H1 (cell line): ENCODE measurements at regions not wholly inside any gene's neighbourhood (a gene's known extent, or its start where the extent isn't known, plus 50 kb on each side); places are given as distances from the start of the nearest gene placed in this dataset.

Experiments
- CTCF ChIA-PET: fragments of 300-600 bp; sonication (Branson Sonifier 250); formaldehyde crosslinking; loops from one replicate; lab custom pipeline; 2021; ENCODE audit not compliant: partially characterized antibody; lab: Charles Lee
- POLR2A ChIA-PET: fragments of 300-600 bp; sonication (Branson Sonifier 250); formaldehyde crosslinking; loops from one replicate; lab custom pipeline; 2021; ENCODE audit warnings: inconsistent platforms; ENCODE audit not compliant: partially characterized antibody; lab: Charles Lee
- DNase-seq, 2 experiments: peaks; one replicate each; pipeline versions ENCODE4 v3.0.0 to v3.0.0-alpha.2; 2010 to 2022; ENCODE audit warnings: low spot score in 2 of 2, low read depth in 1 of 2, mixed read lengths in 1 of 2
- FAIRE-seq: peaks from 2 replicates; lab custom pipeline; 2011; peaks lifted over from hg19 to GRCh38; lab: Jason Lieb, UNC
- H2AFZ ChIP-seq: 2 replicates; pipeline ENCODE4 v1.8.1; 2012; ENCODE audit warnings: low read length, inconsistent platforms
- H2AK5ac ChIP-seq: 2 replicates; pipeline ENCODE4 v1.6.1; 2013; ENCODE audit warnings: low read depth, low read length
- H2BK120ac ChIP-seq: replicated peaks from 2 replicates; pipeline ENCODE3; 2013; ENCODE audit warnings: low read depth, low read length, inconsistent platforms
- H2BK12ac ChIP-seq: 2 replicates; pipeline ENCODE4 v1.6.1; 2013; ENCODE audit warnings: low read depth, low read length
- H2BK15ac ChIP-seq: 2 replicates; pipeline ENCODE4 v1.6.1; 2013; ENCODE audit warnings: low read length
- H2BK20ac ChIP-seq: 2 replicates; pipeline ENCODE4 v1.6.1; 2013; ENCODE audit warnings: low read length
- H2BK5ac ChIP-seq: 2 replicates; pipeline ENCODE4 v1.6.1; 2013; ENCODE audit warnings: low read depth, low read length
- H3K14ac ChIP-seq: 2 replicates; pipeline ENCODE4 v1.6.1; 2013; ENCODE audit warnings: inconsistent platforms; ENCODE audit not compliant: insufficient read length
- H3K18ac ChIP-seq: 2 replicates; pipeline ENCODE4 v1.6.1; 2013; ENCODE audit warnings: low read length; ENCODE audit errors: extremely low read depth
- H3K23ac ChIP-seq: 2 replicates; pipeline ENCODE4 v1.6.1; 2013; ENCODE audit warnings: inconsistent platforms; ENCODE audit not compliant: insufficient read length
- H3K23me2 ChIP-seq: 2 replicates; pipeline ENCODE4 v1.6.1; 2013; ENCODE audit warnings: low read depth, low read length
- H3K27ac ChIP-seq: 2 replicates; pipeline ENCODE4 v1.6.1; 2011; ENCODE audit warnings: low read depth, low read length, inconsistent platforms
- H3K27me3 ChIP-seq, 4 experiments: replicated peaks in 1 of 4; 1 replicate in 1 of 4; 2 replicates in 3 of 4; pipeline versions ENCODE4 v1.6.1 to v1.8.1; 2011 to 2013; ENCODE audit warnings: low read length in 3 of 4, mild to moderate bottlenecking in 3 of 4, inconsistent platforms in 2 of 4, mixed read lengths in 2 of 4, moderate library complexity in 1 of 4; ENCODE audit not compliant: control insufficient read depth in 3 of 4, insufficient read depth in 3 of 4; ENCODE audit errors: extremely low read depth in 1 of 4
- H3K36me3 ChIP-seq, 4 experiments: 2 replicates each; pipeline versions ENCODE4 v1.6.1 to v1.8.1; 2011 to 2013; ENCODE audit warnings: mild to moderate bottlenecking in 4 of 4, low read length in 3 of 4, moderate library complexity in 2 of 4, control low read depth in 1 of 4, inconsistent platforms in 1 of 4; ENCODE audit not compliant: insufficient read depth in 4 of 4, control insufficient read depth in 2 of 4
- H3K4ac ChIP-seq: replicated peaks from 2 replicates; pipeline ENCODE3; 2013; ENCODE audit warnings: low read length, low read depth, mixed read lengths, inconsistent platforms; ENCODE audit not compliant: insufficient read length
- H3K4me1 ChIP-seq, 4 experiments: replicated peaks in 1 of 4; 1 replicate in 1 of 4; 2 replicates in 3 of 4; pipeline versions ENCODE4 v1.6.1 to v1.8.1; 2011 to 2013; ENCODE audit warnings: low read length in 3 of 4, inconsistent platforms in 2 of 4, mixed read lengths in 1 of 4; ENCODE audit not compliant: insufficient read depth in 4 of 4, control insufficient read depth in 3 of 4
- H3K4me2 ChIP-seq, 2 experiments: 2 replicates each; pipeline versions ENCODE4 v1.6.1 to v1.8.1; 2011 to 2013; ENCODE audit warnings: low read depth in 2 of 2, low read length in 2 of 2, control low read depth in 1 of 2, inconsistent platforms in 1 of 2, mild to moderate bottlenecking in 1 of 2; ENCODE audit not compliant: insufficient read depth in 1 of 2
- H3K4me3 ChIP-seq, 4 experiments: fragments of 200-600, 300-600 bp in 1 of 4; sonication (generic), shearing (Covaris generic), sonication (Bioruptor Twin) in 1 of 4; 2 replicates each; pipeline versions ENCODE4 v1.5.1 to v1.8.1; 2011 to 2016; ENCODE audit warnings: low read length in 4 of 4, low read depth in 3 of 4, control low read depth in 2 of 4, inconsistent platforms in 2 of 4, mild to moderate bottlenecking in 2 of 4, mixed read lengths in 1 of 4, moderate library complexity in 1 of 4; ENCODE audit not compliant: insufficient read depth in 2 of 4; ENCODE audit errors: extremely low read depth in 1 of 4
- H3K56ac ChIP-seq: replicated peaks from 2 replicates; pipeline ENCODE3; 2013; ENCODE audit warnings: low read depth, mild to moderate bottlenecking, mixed read lengths, low read length, inconsistent platforms; ENCODE audit not compliant: insufficient read length
- H3K79me1 ChIP-seq: 2 replicates; pipeline ENCODE4 v1.6.1; 2013; ENCODE audit warnings: low read depth, low read length, control low read depth
- H3K79me2 ChIP-seq, 2 experiments: 2 replicates each; pipeline versions ENCODE4 v1.6.1 to v1.8.1; 2012 to 2013; ENCODE audit warnings: low read length in 2 of 2, mild to moderate bottlenecking in 2 of 2, inconsistent platforms in 1 of 2; ENCODE audit not compliant: insufficient read depth in 2 of 2, control insufficient read depth in 1 of 2
- H3K9ac ChIP-seq, 4 experiments: replicated peaks in 1 of 4; 1 replicate in 1 of 4; 2 replicates in 3 of 4; pipeline versions ENCODE4 v1.6.1 to v1.8.1; 2011 to 2013; ENCODE audit warnings: low read depth in 3 of 4, low read length in 3 of 4, control low read depth in 2 of 4, mild to moderate bottlenecking in 2 of 4, moderate library complexity in 2 of 4, inconsistent platforms in 1 of 4; ENCODE audit errors: extremely low read depth in 1 of 4
- H3K9me3 ChIP-seq, 2 experiments: 2 replicates each; pipeline versions ENCODE4 v1.6.1 to v1.8.1; 2012 to 2013; ENCODE audit warnings: mild to moderate bottlenecking in 2 of 2, moderate library complexity in 2 of 2, control low read depth in 1 of 2, inconsistent platforms in 1 of 2, low read depth in 1 of 2, low read length in 1 of 2, mixed read lengths in 1 of 2; ENCODE audit not compliant: insufficient read depth in 2 of 2
- H4K20me1 ChIP-seq, 2 experiments: replicated peaks in 1 of 2; 2 replicates each; pipeline versions ENCODE3 to v1.8.1; 2011 to 2013; ENCODE audit warnings: inconsistent platforms in 2 of 2, low read length in 2 of 2, mild to moderate bottlenecking in 1 of 2; ENCODE audit not compliant: insufficient read depth in 2 of 2, control insufficient read depth in 1 of 2
- H4K5ac ChIP-seq: 2 replicates; pipeline ENCODE4 v1.6.1; 2013; ENCODE audit warnings: low read length, low read depth, mixed read lengths, inconsistent platforms; ENCODE audit not compliant: insufficient read length
- H4K8ac ChIP-seq: 2 replicates; pipeline ENCODE4 v1.8.0; 2013; ENCODE audit warnings: mild to moderate bottlenecking, moderate library complexity, low read length, inconsistent platforms; ENCODE audit not compliant: insufficient read depth; ENCODE audit errors: extremely low read depth
- H4K91ac ChIP-seq: replicated peaks from 2 replicates; pipeline ENCODE3; 2013; ENCODE audit warnings: low read length, mixed read lengths, inconsistent platforms; ENCODE audit not compliant: insufficient read length
- BACH1 ChIP-seq: IDR thresholded peaks from 2 replicates; pipeline ENCODE4 v1.6.1; 2012; ENCODE audit warnings: low read length, improper control_type of control experiment
- CREB1 ChIP-seq: IDR thresholded peaks from 2 replicates; pipeline ENCODE4 v1.6.1; 2012; ENCODE audit warnings: inconsistent platforms
- EGR1 ChIP-seq: IDR thresholded peaks from 2 replicates; pipeline ENCODE4 v1.6.1; 2011; ENCODE audit warnings: low read depth, low read length, borderline replicate concordance
- GABPA ChIP-seq: IDR thresholded peaks from 2 replicates; pipeline ENCODE4 v1.6.1; 2011; ENCODE audit warnings: mild to moderate bottlenecking, low read length, moderate library complexity, borderline replicate concordance; ENCODE audit not compliant: insufficient read depth
- HDAC6 ChIP-seq: IDR thresholded peaks from one replicate; pipeline ENCODE4 v1.7.1; 2012; ENCODE audit warnings: low read depth, mild to moderate bottlenecking, inconsistent platforms, low read length, moderate library complexity
- NRF1 ChIP-seq: IDR thresholded peaks from 2 replicates; pipeline ENCODE4 v1.6.1; 2011; ENCODE audit warnings: mild to moderate bottlenecking, low read depth, low read length, improper control_type of control experiment
- POLR2A ChIP-seq, 2 experiments: IDR thresholded peaks; 1 replicate in 1 of 2; 2 replicates in 1 of 2; pipeline ENCODE4 v1.6.1; 2011; ENCODE audit warnings: low read depth in 2 of 2, low read length in 2 of 2, mild to moderate bottlenecking in 2 of 2; ENCODE audit errors: control extremely low read depth in 1 of 2
- POLR2AphosphoS5 ChIP-seq: IDR thresholded peaks from 2 replicates; pipeline ENCODE4 v1.6.1; 2011; ENCODE audit warnings: low read depth, low read length
- RAD21 ChIP-seq, 2 experiments: IDR thresholded peaks in 1 of 2; conservative IDR thresholded peaks in 1 of 2; 2 replicates each; pipeline ENCODE4 v1.6.1; 2011; ENCODE audit warnings: low read depth in 2 of 2, low read length in 2 of 2, improper control_type of control experiment in 1 of 2, inconsistent platforms in 1 of 2, mild to moderate bottlenecking in 1 of 2, moderate library complexity in 1 of 2
- RBBP5 ChIP-seq: IDR thresholded peaks from 2 replicates; pipeline ENCODE4 v1.7.1; 2012; ENCODE audit warnings: low read depth, mild to moderate bottlenecking, inconsistent platforms, low read length, moderate library complexity, borderline replicate concordance
- SRF ChIP-seq: IDR thresholded peaks from 2 replicates; pipeline ENCODE4 v1.6.1; 2011; ENCODE audit warnings: mild to moderate bottlenecking, low read depth, low read length, moderate library complexity
- SUZ12 ChIP-seq: fragments of 200-600 bp; sonication (generic); IDR thresholded peaks from 2 replicates; pipeline ENCODE4 v1.6.1; 2012; ENCODE audit warnings: mild to moderate bottlenecking, inconsistent platforms, low read length, moderate library complexity, mixed read lengths
- ZNF274 ChIP-seq: IDR thresholded peaks from 2 replicates; pipeline ENCODE4 v1.7.0; 2012; ENCODE audit warnings: low read length, borderline replicate concordance; ENCODE audit errors: extremely low read depth
- WGBS, 2 experiments: shearing (Covaris generic) in 1 of 2; methylation state at CpG; one replicate each; pipeline versions ENCODE4 v1.1.6 to v1.1.7; 2013 to 2015; ENCODE audit warnings: low lambda C conversion rate in 2 of 2, mixed read lengths in 2 of 2, inconsistent platforms in 1 of 2, low coverage in 1 of 2, missing lambda C conversion rate in 1 of 2; ENCODE audit not compliant: insufficient replicate concordance in 2 of 2, insufficient coverage in 1 of 2, insufficient read length in 1 of 2; ENCODE audit errors: extremely low coverage in 1 of 2, missing lambda C conversion rate in 1 of 2; 5-methylcytosine and 5-hydroxymethylcytosine counted together
- TF ChIP-seq, protein P1 (sequence below): IDR thresholded peaks from 2 replicates; pipeline ENCODE4 v1.6.1; 2012; ENCODE audit warnings: low read length, inconsistent platforms

DNA sequence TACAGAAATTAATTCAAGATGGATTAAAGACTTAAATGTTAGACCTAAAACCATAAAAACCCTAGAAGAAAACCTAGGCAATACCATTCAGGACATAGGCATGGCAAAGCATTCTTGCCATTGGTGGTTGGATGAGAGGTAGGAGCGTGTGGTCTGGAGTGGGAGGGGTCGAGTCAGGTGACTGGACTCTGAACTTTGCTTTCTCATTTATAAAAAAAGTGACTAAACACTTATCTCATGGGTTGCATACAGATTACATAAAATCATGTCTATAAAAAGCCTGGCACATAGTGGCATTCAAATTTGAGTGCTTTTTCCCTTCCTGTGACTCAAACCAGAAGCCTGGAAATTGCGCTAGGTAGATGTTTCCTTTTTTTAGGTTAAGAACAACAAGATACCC is 159.7 kb upstream of the SHISA6 start:
- Histone ChIP-seq H3K4ac (no peak overlapping the region), H3K27ac (no peak overlapping the region), H2BK12ac (no peak overlapping the region), H4K20me1 (no peaks in the 10 kb centered on the region), H3K4me1 (peaks cover 2 to 6% (median 4%) of the 10 kb centered on the region in 4 experiments; a peak in 4 of 7 replicates), H3K23ac (no peak overlapping the region), H2BK20ac (no peak overlapping the region), H3K18ac (no peak overlapping the region), H2AK5ac (no peak overlapping the region), H2BK5ac (no peak overlapping the region), H3K79me2 (no peaks in the 10 kb centered on the region), H3K14ac (no peak overlapping the region), H3K9ac (no peak overlapping the region), H4K91ac (no peak overlapping the region), H3K56ac (no peak overlapping the region), H3K36me3 (no peaks in the 10 kb centered on the region), H3K79me1 (no peaks in the 10 kb centered on the region), H3K4me2 (no peak overlapping the region), H4K5ac (no peak overlapping the region), H3K27me3 (peaks cover 0 to 4% (median 0%) of the 10 kb centered on the region in 4 experiments; a peak in 1 of 7 replicates), H2BK15ac (no peak overlapping the region), H2BK120ac (no peak overlapping the region), H3K23me2 (no peaks in the 10 kb centered on the region), H3K9me3 (no peaks in the 10 kb centered on the region), H3K4me3 (no peak overlapping the region), H2AFZ (no peak overlapping the region), H4K8ac (no peak overlapping the region)
- POLR2A ChIA-PET, result no interaction called here
- DNase-seq, result no peak
- CTCF ChIA-PET, result interaction anchor here (0.8 kb wide), 1 partner anchor 203 kb away, joined by 3 read pairs; no protein-coding TSS in a partner anchor
- no peak for FAIRE-seq
- 89% methylated on average over 3 of the region's 3 CpGs; no CpG with 5 or more reads in 1 of the 2 experiments for WGBS, 2 experiments
- no peak for TF ChIP-seq HDAC6
- no peak for TF ChIP-seq GABPA
- TF ChIP-seq POLR2A (IDR thresholded peaks at IDR 0.05; ENCODE audit: control extremely low read depth in 1 of 2, low read depth in 2 of 2, low read length in 2 of 2), result no peak
- no peak for TF ChIP-seq ZNF274
- TF ChIP-seq, protein P1, sequence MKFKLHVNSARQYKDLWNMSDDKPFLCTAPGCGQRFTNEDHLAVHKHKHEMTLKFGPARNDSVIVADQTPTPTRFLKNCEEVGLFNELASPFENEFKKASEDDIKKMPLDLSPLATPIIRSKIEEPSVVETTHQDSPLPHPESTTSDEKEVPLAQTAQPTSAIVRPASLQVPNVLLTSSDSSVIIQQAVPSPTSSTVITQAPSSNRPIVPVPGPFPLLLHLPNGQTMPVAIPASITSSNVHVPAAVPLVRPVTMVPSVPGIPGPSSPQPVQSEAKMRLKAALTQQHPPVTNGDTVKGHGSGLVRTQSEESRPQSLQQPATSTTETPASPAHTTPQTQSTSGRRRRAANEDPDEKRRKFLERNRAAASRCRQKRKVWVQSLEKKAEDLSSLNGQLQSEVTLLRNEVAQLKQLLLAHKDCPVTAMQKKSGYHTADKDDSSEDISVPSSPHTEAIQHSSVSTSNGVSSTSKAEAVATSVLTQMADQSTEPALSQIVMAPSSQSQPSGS, result no peak
- no peak for TF ChIP-seq RAD21 (IDR thresholded peaks at IDR 0.05 in 1 of 2, conservative IDR thresholded peaks at IDR 0.05 in 1 of 2; ENCODE audit: low read depth in 2 of 2, low read length in 2 of 2)
- no peak for TF ChIP-seq POLR2AphosphoS5
- no peak for TF ChIP-seq RBBP5
- TF ChIP-seq SUZ12, result no peak
- TF ChIP-seq EGR1, result no peak
- no peak for TF ChIP-seq CREB1
- no peak for TF ChIP-seq SRF
- TF ChIP-seq BACH1, result no peak
- no peak for TF ChIP-seq NRF1
